ENCODE measurements at regions not wholly inside any gene's neighbourhood (a gene's known extent, or its start where the extent isn't known, plus 50 kb on each side); places are given as distances from the start of the nearest gene placed in this dataset.

GRCh38 chr22:48152916-48153315 lies 1390.5 kb downstream of the TBC1D22A start:
- TF ChIP-seq CTCF (IDR thresholded peaks at IDR 0.05; ENCODE audit: low read depth, low read length, poor library complexity, severe bottlenecking) (no peak), EZH2phosphoT487 (IDR thresholded peaks at IDR 0.05; ENCODE audit: borderline replicate concordance, low read length) (no peak)
